GM18867 (cell line): ENCODE measurements at regions not wholly inside any gene's neighbourhood (a gene's known extent, or its start where the extent isn't known, plus 50 kb on each side); places are given as distances from the start of the nearest gene placed in this dataset.

ENCODE experiments used
- ATAC-seq: cut with Tn5 transposase; IDR thresholded peaks from one replicate; pipeline ENCODE4 v1.9.1; 2021; ENCODE audit warnings: mild to moderate bottlenecking, moderate library complexity; ENCODE audit not compliant: unreplicated experiment

- no peak for ATAC-seq
These were observed 120.1 kb downstream of the RPS12 start for GRCh38 chr6:132934496-132934895.

- no peak for ATAC-seq
These were observed 122.3 kb downstream of the RPS12 start for GRCh38 chr6:132936646-132937045.

- no peak for ATAC-seq
These were observed 123.1 kb downstream of the RPS12 start for GRCh38 chr6:132937466-132937906.

DNA sequence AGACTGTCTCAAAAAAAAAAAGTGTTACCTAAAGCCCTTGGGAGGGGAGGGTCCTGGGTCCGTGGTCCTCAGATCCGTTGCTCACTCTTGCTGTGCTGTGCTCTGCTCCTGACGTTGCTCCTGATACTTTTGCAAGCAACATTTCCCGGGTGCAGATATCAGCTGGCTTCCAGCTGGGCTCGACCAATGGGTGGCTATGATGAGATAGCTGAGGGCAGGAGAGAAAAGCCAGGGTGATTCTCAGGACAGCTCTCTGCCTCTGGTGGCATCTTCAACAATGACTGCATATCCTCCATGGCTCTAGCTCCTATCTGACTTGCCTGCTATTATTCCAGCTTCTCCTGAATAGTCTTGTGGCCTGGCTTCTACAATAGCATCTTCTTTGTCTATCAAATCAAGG, 134.5 kb downstream of the RPS12 start:
- no peak for ATAC-seq

DNA sequence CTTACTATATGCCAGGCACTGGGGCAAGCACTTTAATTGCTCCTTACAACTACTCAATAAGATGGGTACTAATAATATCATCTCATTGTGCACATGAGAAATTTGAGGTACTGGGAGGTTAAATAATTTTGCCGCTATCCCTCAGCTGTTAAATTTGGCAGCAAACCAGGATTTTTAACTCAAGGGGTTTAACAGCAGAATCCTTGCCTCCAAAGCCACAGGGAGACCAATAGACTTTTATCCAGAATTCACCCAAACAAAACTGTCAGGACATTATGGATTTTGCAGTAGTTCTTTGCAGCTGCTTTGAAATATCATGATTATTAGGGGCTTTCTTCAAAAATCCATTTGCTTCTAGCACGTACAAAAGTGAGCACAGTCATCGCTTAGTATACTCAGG, 136.2 kb downstream of the RPS12 start:
- no peak for ATAC-seq

- ATAC-seq, result no peak
These were observed 137.9 kb downstream of the RPS12 start for GRCh38 chr6:132952031-132952867.

GRCh38 chr6:132952986-132953385, 138.6 kb downstream of the RPS12 start:
- ATAC-seq, result no peak

GRCh38 chr6:132954222-132954621, 139.9 kb downstream of the RPS12 start:
- no peak for ATAC-seq

DNA sequence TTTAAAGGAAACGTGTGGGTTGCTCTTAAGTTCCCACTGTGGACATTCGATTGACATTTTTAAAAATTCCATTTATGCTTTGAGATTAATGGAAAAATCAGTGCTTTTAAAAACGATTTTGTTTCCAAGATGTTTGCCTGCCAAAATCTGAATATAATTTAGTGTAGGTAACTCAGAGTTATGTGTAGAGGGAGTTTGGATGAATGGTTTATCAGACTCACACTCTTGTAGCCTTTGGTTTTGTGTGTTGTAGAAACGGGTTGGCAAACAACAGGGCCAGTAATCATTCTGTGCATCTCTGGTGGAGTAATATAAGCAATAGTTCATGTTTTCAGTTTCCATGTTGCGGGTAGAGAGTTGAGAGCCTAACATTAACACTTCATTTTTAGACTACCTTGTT, 140.6 kb downstream of the RPS12 start:
- ATAC-seq, result no peak

- no peak for ATAC-seq
These were observed 145.4 kb downstream of the RPS12 start for GRCh38 chr6:132959639-132960326.

DNA sequence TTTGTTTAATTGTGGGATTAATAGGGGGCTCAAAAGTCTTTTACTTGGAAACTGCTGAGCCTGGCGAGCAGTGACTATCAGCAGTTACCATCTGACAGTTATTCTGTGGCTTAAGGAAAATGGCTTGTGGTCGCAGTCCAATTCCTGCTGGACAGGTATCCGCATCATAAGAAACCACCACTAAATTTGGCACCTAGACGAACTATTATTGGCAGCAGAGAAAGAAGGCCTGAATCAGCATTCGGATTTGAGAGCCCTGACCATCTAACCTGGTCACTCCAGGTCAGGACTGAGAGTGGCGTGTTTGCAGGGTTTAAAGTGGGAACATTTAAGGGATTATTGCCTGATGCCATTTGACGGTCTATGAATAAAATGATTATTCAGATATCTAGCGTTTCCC, 146.4 kb downstream of the RPS12 start:
- ATAC-seq, result no peak

- ATAC-seq, result no peak
These were observed 146.8 kb downstream of the RPS12 start for GRCh38 chr6:132961122-132961521.

DNA sequence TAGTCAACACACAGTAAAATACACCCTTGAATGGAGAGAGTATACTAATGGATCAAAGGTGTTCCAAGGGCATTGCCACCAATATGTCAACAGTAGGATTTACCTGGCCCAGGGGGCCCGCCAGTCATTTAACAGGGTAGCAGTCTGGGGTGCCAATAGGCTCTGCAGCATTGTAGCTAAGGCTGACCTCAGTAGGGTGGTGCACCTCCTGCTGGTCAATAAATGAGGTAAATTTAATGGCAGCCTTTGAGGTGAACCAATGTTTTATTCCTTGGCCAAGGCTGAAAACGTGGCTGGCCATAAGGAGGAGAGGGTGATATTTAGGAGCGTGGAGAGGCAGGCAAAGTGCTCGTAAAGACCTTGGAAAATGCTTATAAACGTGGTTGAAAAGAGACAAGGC, 147.2 kb downstream of the RPS12 start:
- ATAC-seq, result peak; percentile 56

DNA sequence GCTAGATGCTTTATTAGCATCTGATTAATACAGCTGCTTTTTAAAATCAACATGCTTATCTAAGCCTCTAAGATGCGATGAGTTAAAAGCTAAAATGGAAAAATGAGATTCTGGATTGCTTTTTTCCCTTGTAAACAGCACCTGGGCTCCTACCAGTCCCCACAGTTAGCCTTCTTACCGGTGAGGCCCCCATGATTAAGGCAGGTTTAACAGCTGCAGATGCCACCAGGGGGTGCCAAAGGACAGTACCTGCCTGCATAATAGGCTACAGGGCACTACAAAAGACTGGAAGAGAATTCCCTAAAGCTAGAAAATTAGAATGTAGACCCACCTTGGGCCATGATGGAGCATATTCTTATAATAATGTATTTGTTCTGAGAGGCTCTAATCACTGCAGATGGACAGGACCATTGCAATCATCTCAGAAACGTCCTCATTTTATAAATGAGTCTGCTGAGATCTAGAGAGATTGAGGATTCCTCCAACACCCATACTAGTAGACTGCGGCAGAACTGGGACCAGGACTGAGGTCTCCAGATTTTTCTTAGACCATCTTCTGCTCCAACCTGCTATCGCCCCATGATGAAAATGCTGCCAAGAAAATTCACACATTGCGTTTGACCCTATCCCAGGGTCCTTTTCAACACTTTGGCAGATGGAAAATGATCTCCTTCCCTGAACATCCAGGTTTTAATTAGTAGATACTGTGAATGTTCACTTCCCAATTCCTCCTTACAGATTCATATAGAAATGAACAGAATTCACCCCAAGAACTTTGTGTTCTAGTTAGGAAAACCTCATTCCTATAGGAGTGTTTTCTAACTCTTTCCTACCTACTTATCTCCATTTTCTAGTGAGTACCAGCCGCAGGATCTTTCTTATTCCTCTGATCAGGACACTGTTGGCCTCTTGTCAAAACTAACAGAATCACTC, 148.8 kb downstream of the RPS12 start:
- peak; percentile 82 for ATAC-seq

DNA sequence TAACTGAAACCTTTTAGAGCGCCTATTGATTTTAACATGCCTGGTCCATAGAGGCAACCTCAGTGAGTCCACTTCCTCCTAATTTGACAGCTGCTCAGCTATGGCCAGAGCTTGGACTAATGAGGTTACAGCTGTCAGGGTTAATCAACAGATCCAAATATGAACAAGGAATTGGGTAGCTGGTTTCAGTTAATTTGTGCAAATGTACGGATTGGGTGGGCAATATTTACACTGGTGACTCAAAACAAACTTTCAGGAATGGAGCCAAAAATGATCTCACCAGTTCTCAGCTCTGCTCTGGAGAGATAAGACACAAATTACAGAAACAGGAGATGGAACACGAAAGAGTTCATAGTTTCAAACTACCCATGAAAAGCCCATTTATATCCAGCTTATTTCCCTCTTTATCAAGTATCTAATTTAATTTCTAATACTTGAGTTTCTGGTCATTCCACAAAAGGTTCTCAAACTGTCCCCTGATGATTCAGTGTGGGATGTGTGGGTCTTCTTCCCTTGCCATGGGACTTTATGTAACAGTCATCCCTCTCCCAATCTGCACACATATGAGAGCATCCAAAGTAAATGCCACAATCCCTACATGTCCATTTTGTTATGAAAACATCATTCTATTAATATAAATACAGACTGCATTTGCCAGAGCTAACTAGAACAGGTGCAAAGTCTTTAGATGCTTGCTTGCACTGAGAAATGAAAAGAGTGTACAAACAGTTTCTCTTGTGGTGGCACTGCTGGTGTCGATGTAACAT, 149.9 kb downstream of the RPS12 start:
- ATAC-seq, result no peak

GRCh38 chr6:132964868-132965382, 150.6 kb downstream of the RPS12 start:
- ATAC-seq, result no peak

GRCh38 chr6:132967871-132968270, 153.5 kb downstream of the RPS12 start:
- ATAC-seq, result no peak

GRCh38 chr6:132968419-132968950, 154.1 kb downstream of the RPS12 start:
- ATAC-seq, result no peak

DNA sequence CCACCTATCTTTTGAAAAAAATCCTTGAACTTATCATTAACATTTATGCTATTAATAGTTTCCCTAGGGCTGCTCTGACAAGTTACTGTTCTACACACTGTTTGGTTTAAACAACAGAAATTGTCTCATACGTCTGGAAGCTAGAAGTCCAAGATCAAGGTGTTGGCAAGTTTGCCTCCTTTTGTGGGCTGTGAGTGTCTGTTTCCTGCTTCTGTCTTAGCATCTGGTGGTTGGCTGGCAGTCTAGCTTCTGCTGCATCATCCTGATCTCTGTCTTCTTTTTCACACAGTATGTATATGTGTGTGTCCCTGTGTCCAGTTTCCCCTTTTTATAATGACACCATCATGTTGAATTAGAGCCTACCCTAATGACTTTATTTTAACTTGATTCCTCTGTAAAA, 154.8 kb downstream of the RPS12 start:
- no peak for ATAC-seq

- no peak for ATAC-seq
These were observed 157.3 kb downstream of the RPS12 start for GRCh38 chr6:132971676-132972075.
